A549 (cell line): ENCODE measurements at regions not wholly inside any gene's neighbourhood (a gene's known extent, or its start where the extent isn't known, plus 50 kb on each side); places are given as distances from the start of the nearest gene placed in this dataset.

Experiments
- ATAC-seq, 2 experiments: fragments of 200-7000 bp in 1 of 2; fragments of >200 bp in 1 of 2; cut with Nextera tagmentation in 1 of 2; cut with Tn5 transposase in 1 of 2; 3 replicates each; pipeline versions ENCODE4 v1.8.0 to v1.9.1; 2018 to 2020; ENCODE audit warnings: mild to moderate bottlenecking in 1 of 2, moderate library complexity in 1 of 2
- CTCF ChIA-PET: fragments of 300-600 bp; sonication (Branson Sonifier 250); formaldehyde crosslinking; extraction: SDS; loops from one replicate; lab custom pipeline; 2021; ENCODE audit warnings: antibody characterized with exemption, inconsistent platforms; lab: Yijun Ruan, JAX
- POLR2A ChIA-PET: fragments of 350-600 bp; formaldehyde crosslinking; extraction: SDS; loops from one replicate; lab custom pipeline; 2021; ENCODE audit warnings: antibody characterized with exemption, inconsistent platforms; lab: Yijun Ruan, JAX
- DNase-seq, 2 experiments: peaks; one replicate each; pipeline versions ENCODE4 v3.0.0 to v3.0.0-alpha.2; 2011 to 2016; ENCODE audit warnings: low read depth in 1 of 2, low spot score in 1 of 2
- FAIRE-seq: peaks from 2 replicates; lab custom pipeline; 2011; peaks lifted over from hg19 to GRCh38; lab: Jason Lieb, UNC
- H3K27ac ChIP-seq, 2 experiments: fragments of >200 bp; sonication (Bioruptor Twin); formaldehyde crosslinking; 3 replicates each; pipeline ENCODE4 v1.5.1; 2016 to 2017
- H3K4me1 ChIP-seq: fragments of >200 bp; sonication (Bioruptor Twin); formaldehyde crosslinking; 3 replicates; pipeline ENCODE4 v1.6.1; 2016
- H3K4me2 ChIP-seq: fragments of >200 bp; sonication (Bioruptor Twin); formaldehyde crosslinking; 3 replicates; pipeline ENCODE4 v1.6.1; 2016
- H3K4me3 ChIP-seq: fragments of >200 bp; sonication (Bioruptor Twin); formaldehyde crosslinking; 3 replicates; pipeline ENCODE4 v1.5.1; 2016
- H3K9me3 ChIP-seq: fragments of >200 bp; sonication (Bioruptor Twin); formaldehyde crosslinking; 3 replicates; pipeline ENCODE4 v1.6.1; 2016
- BHLHE40 ChIP-seq: IDR thresholded peaks from 2 replicates; pipeline ENCODE4 v1.6.1; 2012; ENCODE audit warnings: low read depth, low read length, inconsistent platforms
- CEBPB ChIP-seq, 2 experiments: fragments of >200 bp in 1 of 2; sonication (Bioruptor Twin) in 1 of 2; formaldehyde crosslinking in 1 of 2; IDR thresholded peaks; 2 replicates each; pipeline ENCODE4 v1.6.1; 2012 to 2016
- CHD2 ChIP-seq: fragments of 150-350 bp; IDR thresholded peaks from 2 replicates; pipeline ENCODE4 v1.6.1; 2014; ENCODE audit warnings: low read length; ENCODE audit not compliant: partially characterized antibody
- EHF ChIP-seq: fragments of 250-450 bp; sonication (Bioruptor Pico); IDR thresholded peaks from 2 replicates; pipeline ENCODE4 v1.5.0; 2020; ENCODE audit warnings: mild to moderate bottlenecking
- EHMT2 ChIP-seq: fragments of 200-600 bp; sonication (generic); IDR thresholded peaks from 2 replicates; pipeline ENCODE4 v1.6.1; 2016; ENCODE audit warnings: antibody characterized with exemption, low read depth, mild to moderate bottlenecking, moderate library complexity
- FOSB ChIP-seq: fragments of 250-450 bp; sonication (Bioruptor Pico); IDR thresholded peaks from 2 replicates; pipeline ENCODE4 v1.5.0; 2020; ENCODE audit warnings: mild to moderate bottlenecking, moderate library complexity
- FOXS1 ChIP-seq: fragments of 250-450 bp; sonication (Bioruptor Pico); IDR thresholded peaks from 2 replicates; pipeline ENCODE4 v1.5.0; 2020; ENCODE audit warnings: mild to moderate bottlenecking, moderate library complexity
- GATA3 ChIP-seq: IDR thresholded peaks from 2 replicates; pipeline ENCODE4 v1.6.1; 2012; ENCODE audit warnings: borderline replicate concordance
- HDAC2 ChIP-seq: fragments of 200-600 bp; sonication (generic); IDR thresholded peaks from 2 replicates; pipeline ENCODE4 v1.6.1; 2016
- KDM1A ChIP-seq: fragments of 200-600 bp; sonication (generic); IDR thresholded peaks from 2 replicates; pipeline ENCODE4 v1.6.1; 2016; ENCODE audit warnings: low read depth, mild to moderate bottlenecking
- MAFK ChIP-seq: fragments of 450-650 bp; IDR thresholded peaks from 2 replicates; pipeline ENCODE4 v1.6.1; 2014; ENCODE audit not compliant: partially characterized antibody
- MYC ChIP-seq: IDR thresholded peaks from 2 replicates; pipeline ENCODE4 v1.6.1; 2012; ENCODE audit warnings: mild to moderate bottlenecking, inconsistent platforms, low read length, improper control_type of control experiment, borderline replicate concordance
- PHF8 ChIP-seq: fragments of 200-600 bp; sonication (generic); IDR thresholded peaks from 2 replicates; pipeline ENCODE4 v1.6.1; 2016; ENCODE audit warnings: low read depth, mild to moderate bottlenecking, antibody characterized with exemption, moderate library complexity, borderline replicate concordance
- RARB ChIP-seq: fragments of 250-450 bp; sonication (Bioruptor Pico); IDR thresholded peaks from 2 replicates; pipeline ENCODE4 v1.8.0; 2021; ENCODE audit warnings: mild to moderate bottlenecking, moderate library complexity
- RCOR1 ChIP-seq: fragments of 150-350 bp; IDR thresholded peaks from 2 replicates; pipeline ENCODE4 v1.6.1; 2014; ENCODE audit warnings: antibody characterized with exemption, low read length, low read depth
- REST ChIP-seq: fragments of 200-600 bp; sonication (generic); IDR thresholded peaks from 2 replicates; pipeline ENCODE4 v1.6.1; 2016; ENCODE audit warnings: antibody characterized with exemption, mild to moderate bottlenecking, moderate library complexity
- RFX5 ChIP-seq: fragments of 450-650 bp; IDR thresholded peaks from 2 replicates; pipeline ENCODE4 v1.7.1; 2014; ENCODE audit warnings: antibody characterized with exemption, mild to moderate bottlenecking, moderate library complexity
- SREBF2 ChIP-seq: fragments of 450-650 bp; IDR thresholded peaks from 2 replicates; pipeline ENCODE4 v1.6.1; 2014; ENCODE audit warnings: mild to moderate bottlenecking, moderate library complexity
- ZC3H11A ChIP-seq: fragments of 450-650 bp; IDR thresholded peaks from 2 replicates; pipeline ENCODE4 v1.6.1; 2014; ENCODE audit warnings: antibody characterized with exemption, mild to moderate bottlenecking
- ZFP36 ChIP-seq: fragments of 450-650 bp; IDR thresholded peaks from 2 replicates; pipeline ENCODE4 v1.6.1; 2014; ENCODE audit warnings: borderline replicate concordance; ENCODE audit not compliant: partially characterized antibody
- WGBS: methylation state at CpG from one replicate; pipeline ENCODE4 v1.1.6; 2017; ENCODE audit errors: missing lambda C conversion rate; 5-methylcytosine and 5-hydroxymethylcytosine counted together
- TF ChIP-seq, protein P1 (sequence below): IDR thresholded peaks from 2 replicates; pipeline ENCODE4 v1.6.1; 2012; ENCODE audit warnings: low read depth, borderline replicate concordance
- TF ChIP-seq, protein P2 (sequence below): IDR thresholded peaks from 2 replicates; pipeline ENCODE4 v1.6.1; 2012
- TF ChIP-seq, protein P3 (sequence below): IDR thresholded peaks from 2 replicates; pipeline ENCODE4 v1.6.1; 2012

- Histone ChIP-seq H3K4me1 (no peaks in the 10 kb centered on the region), H3K27ac (no peak overlapping the region), H3K9me3 (no peaks in the 10 kb centered on the region), H3K4me2 (no peak overlapping the region), H3K4me3 (no peak overlapping the region)
- TF ChIP-seq, protein P1, sequence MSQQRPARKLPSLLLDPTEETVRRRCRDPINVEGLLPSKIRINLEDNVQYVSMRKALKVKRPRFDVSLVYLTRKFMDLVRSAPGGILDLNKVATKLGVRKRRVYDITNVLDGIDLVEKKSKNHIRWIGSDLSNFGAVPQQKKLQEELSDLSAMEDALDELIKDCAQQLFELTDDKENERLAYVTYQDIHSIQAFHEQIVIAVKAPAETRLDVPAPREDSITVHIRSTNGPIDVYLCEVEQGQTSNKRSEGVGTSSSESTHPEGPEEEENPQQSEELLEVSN, result no peak
- TF ChIP-seq RARB (CRISPR knock-in tag) (no peak), CEBPB (IDR thresholded peaks at IDR 0.05) (no peak), FOXS1 (CRISPR knock-in tag) (no peak), RCOR1 (no peak), BHLHE40 (no peak), SREBF2 (no peak), KDM1A (no peak), CHD2 (no peak), ZFP36 (no peak), PHF8 (no peak), MYC (no peak)
- TF ChIP-seq, protein P2, sequence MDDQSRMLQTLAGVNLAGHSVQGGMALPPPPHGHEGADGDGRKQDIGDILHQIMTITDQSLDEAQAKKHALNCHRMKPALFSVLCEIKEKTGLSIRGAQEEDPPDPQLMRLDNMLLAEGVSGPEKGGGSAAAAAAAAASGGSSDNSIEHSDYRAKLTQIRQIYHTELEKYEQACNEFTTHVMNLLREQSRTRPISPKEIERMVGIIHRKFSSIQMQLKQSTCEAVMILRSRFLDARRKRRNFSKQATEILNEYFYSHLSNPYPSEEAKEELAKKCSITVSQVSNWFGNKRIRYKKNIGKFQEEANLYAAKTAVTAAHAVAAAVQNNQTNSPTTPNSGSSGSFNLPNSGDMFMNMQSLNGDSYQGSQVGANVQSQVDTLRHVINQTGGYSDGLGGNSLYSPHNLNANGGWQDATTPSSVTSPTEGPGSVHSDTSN, result no peak
- DNase-seq, result no peak
- POLR2A ChIA-PET, result no interaction called here
- 14% methylated on average over 1 of the region's 1 CpG for WGBS
- no peak for ATAC-seq
- CTCF ChIA-PET, result no interaction called here
- no peak for FAIRE-seq
Observed at GRCh38 chr16:63283721-63284120, 1247.5 kb upstream of the CDH8 start.

DNA sequence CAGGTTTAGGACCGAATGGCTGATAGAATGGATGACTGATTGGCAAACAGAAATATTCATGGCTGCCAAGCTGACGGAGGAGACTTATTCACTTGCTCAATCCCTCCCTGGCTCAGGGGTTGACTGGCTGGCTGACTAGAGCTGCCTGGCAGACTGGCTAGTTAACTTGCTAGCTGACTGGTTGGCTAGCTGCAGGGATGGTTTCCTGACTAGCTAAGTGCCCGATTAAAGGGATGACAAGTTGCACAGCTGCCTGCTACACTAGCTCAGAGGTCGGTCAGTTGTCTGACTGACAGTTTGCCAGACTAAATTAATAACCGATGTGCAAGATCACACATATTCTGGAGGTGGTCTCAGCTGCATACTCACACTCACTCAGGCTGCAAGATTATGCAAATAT is 1208.4 kb upstream of the CDH8 start:
- WGBS, result 24% methylated on average over 5 of the region's 5 CpGs
- FAIRE-seq, result no peak
- no peak for ATAC-seq
- Histone ChIP-seq H3K4me3 (no peak overlapping the region), H3K9me3 (no peaks in the 10 kb centered on the region), H3K4me2 (no peak overlapping the region), H3K27ac (no peak overlapping the region), H3K4me1 (no peaks in the 10 kb centered on the region)
- no peak for DNase-seq
- CTCF ChIA-PET, result interaction anchor here (1.4 kb wide), 1 partner anchor 12 kb away, joined by 3 read pairs; no protein-coding TSS in a partner anchor
- TF ChIP-seq EHMT2 (no peak), MAFK (no peak), REST (no peak), FOSB (CRISPR knock-in tag) (no peak), RFX5 (no peak), ZC3H11A (no peak), GATA3 (no peak), CHD2 (no peak), HDAC2 (no peak), EHF (CRISPR knock-in tag) (no peak)
- TF ChIP-seq, protein P3, sequence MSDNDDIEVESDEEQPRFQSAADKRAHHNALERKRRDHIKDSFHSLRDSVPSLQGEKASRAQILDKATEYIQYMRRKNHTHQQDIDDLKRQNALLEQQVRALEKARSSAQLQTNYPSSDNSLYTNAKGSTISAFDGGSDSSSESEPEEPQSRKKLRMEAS, result no peak
- POLR2A ChIA-PET, result no interaction called here
